ENCODE measurements at regions not wholly inside any gene's neighbourhood (a gene's known extent, or its start where the extent isn't known, plus 50 kb on each side); places are given as distances from the start of the nearest gene placed in this dataset.

DNA sequence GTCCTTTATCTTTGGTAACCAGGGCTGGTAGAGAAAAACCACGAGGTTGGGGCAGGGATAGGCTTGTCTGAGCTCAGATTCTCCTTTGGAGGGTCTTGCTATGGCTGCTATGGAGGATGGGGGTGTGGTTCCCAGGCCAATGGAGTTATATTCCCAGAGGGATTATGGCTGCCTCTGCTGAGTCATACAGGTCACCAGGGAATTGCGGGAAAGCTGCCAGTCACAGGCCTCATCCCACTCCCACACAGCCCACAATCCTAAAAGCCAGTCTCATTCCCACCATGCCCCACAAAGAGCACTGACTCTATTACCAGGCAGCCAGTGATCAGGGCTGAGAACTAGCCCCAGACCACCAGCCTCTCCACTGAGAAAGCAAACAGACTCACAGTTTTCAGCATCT, 316.6 kb upstream of the TMEM229A start:
- Histone ChIP-seq H3K4me1 (no peaks in the 10 kb centered on the region), H3K36me3 (no peaks in the 10 kb centered on the region), H3K27ac (no peak overlapping the region), H3K4me3 (no peak overlapping the region), H3K27me3 (no peaks in the 10 kb centered on the region), H3K9me3 (no peaks in the 10 kb centered on the region)
- no peak for DNase-seq
- no peak for ATAC-seq (ENCODE audit: low FRiP score in 2 of 2)
- TF ChIP-seq POLR2A (IDR thresholded peaks at IDR 0.05) (no peak), EP300 (IDR thresholded peaks at IDR 0.05) (no peak), POLR2AphosphoS5 (IDR thresholded peaks at IDR 0.05) (no peak)
- TF ChIP-seq, protein P1, sequence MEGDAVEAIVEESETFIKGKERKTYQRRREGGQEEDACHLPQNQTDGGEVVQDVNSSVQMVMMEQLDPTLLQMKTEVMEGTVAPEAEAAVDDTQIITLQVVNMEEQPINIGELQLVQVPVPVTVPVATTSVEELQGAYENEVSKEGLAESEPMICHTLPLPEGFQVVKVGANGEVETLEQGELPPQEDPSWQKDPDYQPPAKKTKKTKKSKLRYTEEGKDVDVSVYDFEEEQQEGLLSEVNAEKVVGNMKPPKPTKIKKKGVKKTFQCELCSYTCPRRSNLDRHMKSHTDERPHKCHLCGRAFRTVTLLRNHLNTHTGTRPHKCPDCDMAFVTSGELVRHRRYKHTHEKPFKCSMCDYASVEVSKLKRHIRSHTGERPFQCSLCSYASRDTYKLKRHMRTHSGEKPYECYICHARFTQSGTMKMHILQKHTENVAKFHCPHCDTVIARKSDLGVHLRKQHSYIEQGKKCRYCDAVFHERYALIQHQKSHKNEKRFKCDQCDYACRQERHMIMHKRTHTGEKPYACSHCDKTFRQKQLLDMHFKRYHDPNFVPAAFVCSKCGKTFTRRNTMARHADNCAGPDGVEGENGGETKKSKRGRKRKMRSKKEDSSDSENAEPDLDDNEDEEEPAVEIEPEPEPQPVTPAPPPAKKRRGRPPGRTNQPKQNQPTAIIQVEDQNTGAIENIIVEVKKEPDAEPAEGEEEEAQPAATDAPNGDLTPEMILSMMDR (IDR thresholded peaks at IDR 0.05) = no peak
- WGBS, 2 donors = 65 to 69% methylated on average over 2 of the region's 2 CpGs

DNA sequence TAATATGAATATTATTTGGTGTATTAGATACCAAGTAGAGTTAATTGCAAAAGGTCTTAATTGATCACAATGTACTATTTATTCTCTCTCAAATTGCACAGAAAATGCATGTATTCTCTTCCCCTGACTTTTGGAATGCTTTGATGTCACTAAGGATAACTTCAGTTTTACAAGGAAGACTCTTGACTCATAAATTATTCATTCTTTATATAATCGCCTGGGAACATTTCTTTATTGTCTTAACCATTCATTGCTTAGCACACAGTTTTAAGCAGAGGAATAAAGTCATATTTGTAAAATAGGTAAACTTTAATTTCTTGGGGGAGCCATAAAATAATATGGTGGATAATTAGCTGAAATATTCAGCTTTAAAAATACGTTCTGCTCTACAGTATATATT, 306.0 kb upstream of the TMEM229A start:
- WGBS, 2 donors = 66 to 76% methylated on average over 2 of the region's 2 CpGs
- H3K27me3 ChIP-seq = no peaks in the 10 kb centered on the region

DNA sequence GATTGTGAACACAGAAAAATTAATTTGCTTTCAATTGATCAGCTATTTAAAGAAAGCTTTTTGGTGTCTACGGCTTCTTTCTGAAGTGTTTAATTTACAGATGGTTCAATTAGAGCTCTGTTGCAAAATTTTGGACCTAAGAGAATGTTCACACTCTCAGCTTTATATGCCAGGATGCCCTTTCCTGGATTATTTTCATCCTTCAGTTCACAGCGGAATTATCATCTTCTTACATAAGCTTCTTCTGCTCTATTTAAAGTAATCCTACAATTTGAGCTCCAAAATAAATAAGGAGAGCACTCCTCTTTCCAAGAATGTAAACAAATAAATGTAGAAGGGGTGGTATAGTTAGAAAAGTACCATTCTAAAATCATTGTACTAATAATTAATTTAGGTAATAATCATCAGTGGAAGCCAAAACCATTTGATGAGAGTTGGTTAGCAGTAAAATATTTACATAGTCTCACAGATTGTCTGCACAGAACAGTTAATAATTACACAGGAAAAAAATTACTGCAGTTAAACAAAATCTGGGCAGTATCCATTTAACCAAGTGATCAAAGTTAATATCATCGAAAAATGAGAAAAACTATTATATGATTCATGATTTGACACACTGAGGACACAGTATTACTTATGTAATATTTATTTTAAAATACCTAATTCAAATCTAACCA, 298.0 kb upstream of the TMEM229A start:
- Histone ChIP-seq H3K4me1 (no peaks in the 10 kb centered on the region), H3K9me3 (no peaks in the 10 kb centered on the region), H3K4me3 (no peak overlapping the region), H3K36me3 (no peaks in the 10 kb centered on the region), H3K27ac (no peak overlapping the region), H3K27me3 (no peaks in the 10 kb centered on the region)
- DNase-seq (no peak), ATAC-seq (ENCODE audit: low FRiP score in 2 of 2) (no peak)
- 68 to 70% methylated on average over 3 of the region's 3 CpGs for WGBS, 2 donors
- TF ChIP-seq, protein P1 (IDR thresholded peaks at IDR 0.05) = no peak
- no peak for TF ChIP-seq EP300 (IDR thresholded peaks at IDR 0.05)
- TF ChIP-seq POLR2A (IDR thresholded peaks at IDR 0.05) = no peak
- no peak for TF ChIP-seq POLR2AphosphoS5 (IDR thresholded peaks at IDR 0.05)

More for the DNA sequence above, 306.0 kb upstream of the TMEM229A start:
- no peak for ATAC-seq (ENCODE audit: low FRiP score in 2 of 2)
- H3K27ac ChIP-seq = no peak overlapping the region
- no peak overlapping the region for H3K4me3 ChIP-seq
- H3K4me1 ChIP-seq = no peaks in the 10 kb centered on the region
- DNase-seq = no peak
- H3K36me3 ChIP-seq = no peaks in the 10 kb centered on the region
- H3K9me3 ChIP-seq = no peaks in the 10 kb centered on the region
- TF ChIP-seq, protein P1 (IDR thresholded peaks at IDR 0.05) = no peak
- TF ChIP-seq POLR2A (IDR thresholded peaks at IDR 0.05) (no peak), POLR2AphosphoS5 (IDR thresholded peaks at IDR 0.05) (no peak), EP300 (IDR thresholded peaks at IDR 0.05) (no peak)

DNA sequence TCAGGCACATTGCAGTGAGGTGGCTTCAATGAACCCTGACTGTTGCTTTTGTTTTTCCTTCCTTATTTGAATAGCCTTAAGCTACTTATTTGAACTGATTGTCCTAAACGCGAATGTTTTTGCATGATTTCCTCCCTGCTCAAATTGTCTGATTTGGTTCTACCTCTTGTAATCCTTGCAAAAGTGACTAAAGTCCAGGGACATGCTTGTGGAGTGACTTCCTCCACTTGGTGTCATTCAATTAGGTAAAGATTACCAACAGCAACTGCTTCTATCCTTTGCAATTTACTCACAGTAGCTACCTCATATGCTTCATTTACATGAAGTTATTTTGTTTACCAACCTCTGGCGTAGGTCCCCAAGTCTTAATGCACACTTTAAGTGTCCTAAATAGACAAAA, 295.9 kb upstream of the TMEM229A start:
- DNase-seq (no peak), ATAC-seq (ENCODE audit: low FRiP score in 2 of 2) (no peak)
- Histone ChIP-seq H3K27me3 (no peaks in the 10 kb centered on the region), H3K4me3 (no peak overlapping the region), H3K4me1 (no peaks in the 10 kb centered on the region), H3K27ac (no peak overlapping the region), H3K9me3 (no peaks in the 10 kb centered on the region), H3K36me3 (no peaks in the 10 kb centered on the region)
- WGBS, 2 donors = 50 to 52% methylated on average over 3 of the region's 3 CpGs
- TF ChIP-seq POLR2AphosphoS5 (IDR thresholded peaks at IDR 0.05) (no peak), EP300 (IDR thresholded peaks at IDR 0.05) (no peak)
- TF ChIP-seq, protein P1 (IDR thresholded peaks at IDR 0.05) = no peak

DNA sequence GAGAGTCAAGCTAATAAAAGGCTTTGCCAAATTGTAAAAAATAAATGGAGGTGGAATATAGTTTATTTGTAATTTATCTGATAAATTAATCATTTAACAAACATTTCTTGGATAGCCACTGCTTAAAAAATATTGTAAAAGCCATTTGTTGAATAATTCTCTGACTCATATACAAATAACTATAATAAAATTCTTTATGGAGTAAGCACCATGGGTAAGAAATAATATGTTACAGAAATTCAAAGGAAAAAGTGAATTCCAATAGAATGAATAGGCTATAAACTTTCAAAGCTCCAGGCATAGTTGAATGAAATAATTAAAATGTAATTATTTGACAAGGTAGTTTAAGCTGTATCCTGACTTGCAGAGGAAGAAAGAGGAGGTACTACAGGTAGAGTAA, 291.4 kb upstream of the TMEM229A start:
- no peak overlapping the region for H3K27ac ChIP-seq
- DNase-seq (no peak), ATAC-seq (ENCODE audit: low FRiP score in 2 of 2) (no peak)
- H3K27me3 ChIP-seq = no peaks in the 10 kb centered on the region
- no peak overlapping the region for H3K4me3 ChIP-seq
- H3K36me3 ChIP-seq = no peaks in the 10 kb centered on the region
- no peaks in the 10 kb centered on the region for H3K4me1 ChIP-seq
- no peak for TF ChIP-seq POLR2A (IDR thresholded peaks at IDR 0.05)
- TF ChIP-seq, protein P1 (IDR thresholded peaks at IDR 0.05) = no peak
- no peak for TF ChIP-seq EP300 (IDR thresholded peaks at IDR 0.05)
- no peak for TF ChIP-seq POLR2AphosphoS5 (IDR thresholded peaks at IDR 0.05)
- H3K9me3 ChIP-seq = no peaks in the 10 kb centered on the region
